Liver (tissue), 8 donors: ENCODE measurements at regions not wholly inside any gene's neighbourhood (a gene's known extent, or its start where the extent isn't known, plus 50 kb on each side); places are given as distances from the start of the nearest gene placed in this dataset.

Source experiments
- DNase-seq: peaks from one replicate; pipeline ENCODE4 v3.0.0-alpha.2; 2017; ENCODE audit warnings: low spot score
- H3K27ac ChIP-seq, 2 donors: one replicate each; pipeline ENCODE4 v1.7.0; 2013; ENCODE audit warnings: inconsistent platforms in 2 of 2, low read length in 2 of 2, control low read depth in 1 of 2, low read depth in 1 of 2, mild to moderate bottlenecking in 1 of 2
- H3K27me3 ChIP-seq, 4 donors: one replicate each; pipeline versions ENCODE4 v1.6.1 to v1.7.0; 2013; ENCODE audit warnings: low read length in 3 of 4, inconsistent platforms in 1 of 4, mild to moderate bottlenecking in 1 of 4, moderate library complexity in 1 of 4; ENCODE audit not compliant: control insufficient read depth in 4 of 4, insufficient read depth in 4 of 4
- H3K36me3 ChIP-seq, 4 donors: one replicate each; pipeline versions ENCODE4 v1.6.1 to v1.7.0; 2013; ENCODE audit warnings: low read length in 3 of 4, mild to moderate bottlenecking in 3 of 4, low read depth in 1 of 4, moderate library complexity in 1 of 4; ENCODE audit not compliant: control insufficient read depth in 4 of 4, insufficient read depth in 3 of 4
- H3K4me1 ChIP-seq, 4 donors: one replicate each; pipeline versions ENCODE4 v1.6.1 to v1.7.0; 2013; ENCODE audit warnings: low read length in 3 of 4, mild to moderate bottlenecking in 3 of 4, moderate library complexity in 1 of 4; ENCODE audit not compliant: control insufficient read depth in 4 of 4, insufficient read depth in 4 of 4
- H3K4me3 ChIP-seq, 3 donors: one replicate each; pipeline versions ENCODE4 v1.6.1 to v1.7.0; 2013; ENCODE audit warnings: low read length in 3 of 3, control low read depth in 1 of 3, low read depth in 1 of 3, mild to moderate bottlenecking in 1 of 3
- H3K9ac ChIP-seq, 2 donors: one replicate each; pipeline ENCODE4 v1.7.0; 2013; ENCODE audit warnings: low read length in 2 of 2, mild to moderate bottlenecking in 2 of 2, moderate library complexity in 2 of 2, control low read depth in 1 of 2, low read depth in 1 of 2
- H3K9me3 ChIP-seq, 4 donors: one replicate each; pipeline versions ENCODE4 v1.6.1 to v1.7.0; 2013; ENCODE audit warnings: low read length in 3 of 4; ENCODE audit not compliant: control insufficient read depth in 4 of 4
- CTCF ChIP-seq: fragments of 150-350 bp; IDR thresholded peaks from 2 replicates; pipeline ENCODE4 v1.5.1; 2017; ENCODE audit warnings: improper control_type of control experiment, low read depth, low read length; ENCODE audit not compliant: missing input control
- EGR1 ChIP-seq, 2 donors: IDR thresholded peaks; 2 replicates each; pipeline ENCODE4 v1.6.1; 2016 to 2018; ENCODE audit warnings: antibody characterized with exemption in 2 of 2, low read depth in 2 of 2
- FOXA1 ChIP-seq: IDR thresholded peaks from 2 replicates; pipeline ENCODE4 v1.6.1; 2016; ENCODE audit warnings: antibody characterized with exemption
- FOXA2 ChIP-seq: IDR thresholded peaks from 2 replicates; pipeline ENCODE4 v1.6.1; 2016; ENCODE audit warnings: antibody characterized with exemption
- HNF4A ChIP-seq, 2 donors: conservative IDR thresholded peaks; 2 replicates each; pipeline ENCODE4 v1.6.1; 2016; ENCODE audit warnings: antibody characterized with exemption in 2 of 2, mild to moderate bottlenecking in 2 of 2
- HNF4G ChIP-seq: IDR thresholded peaks from 2 replicates; pipeline ENCODE4 v1.6.1; 2016; ENCODE audit warnings: antibody characterized with exemption
- JUND ChIP-seq, 2 donors: IDR thresholded peaks; 2 replicates each; pipeline ENCODE4 v1.6.1; 2016; ENCODE audit warnings: antibody characterized with exemption in 2 of 2
- NR2F2 ChIP-seq: IDR thresholded peaks from 2 replicates; pipeline ENCODE4 v1.6.1; 2016; ENCODE audit warnings: antibody characterized with exemption
- RAD21 ChIP-seq, 2 donors: IDR thresholded peaks; 2 replicates each; pipeline ENCODE4 v1.6.1; 2016; ENCODE audit warnings: antibody characterized with exemption in 2 of 2, mild to moderate bottlenecking in 2 of 2
- REST ChIP-seq: IDR thresholded peaks from 2 replicates; pipeline ENCODE4 v1.6.1; 2016; ENCODE audit warnings: antibody characterized with exemption, mild to moderate bottlenecking
- RXRA ChIP-seq, 2 donors: IDR thresholded peaks; 2 replicates each; pipeline ENCODE4 v1.6.1; 2017 to 2018; ENCODE audit warnings: antibody characterized with exemption in 2 of 2, mild to moderate bottlenecking in 1 of 2
- SP1 ChIP-seq: IDR thresholded peaks from 2 replicates; pipeline ENCODE4 v1.6.1; 2018; ENCODE audit warnings: antibody characterized with exemption, mild to moderate bottlenecking
- TAF1 ChIP-seq: conservative IDR thresholded peaks from 2 replicates; pipeline ENCODE4 v1.6.1; 2016; ENCODE audit warnings: antibody characterized with exemption, mild to moderate bottlenecking
- YY1 ChIP-seq: IDR thresholded peaks from 2 replicates; pipeline ENCODE4 v1.6.1; 2016; ENCODE audit warnings: antibody characterized with exemption, mild to moderate bottlenecking
- ZBTB33 ChIP-seq: IDR thresholded peaks from 2 replicates; pipeline ENCODE4 v1.6.1; 2016; ENCODE audit warnings: antibody characterized with exemption
- WGBS: extraction: QIAGEN DNeasy Blood & Tissue Kit; methylation state at CpG from one replicate; pipeline ENCODE4 v1.1.7; 2013; 5-methylcytosine and 5-hydroxymethylcytosine counted together
- TF ChIP-seq, protein P1 (sequence below): IDR thresholded peaks from 2 replicates; pipeline ENCODE4 v1.6.1; 2016; ENCODE audit warnings: antibody characterized with exemption
- TF ChIP-seq, protein P2 (sequence below): IDR thresholded peaks from 2 replicates; pipeline ENCODE4 v1.6.1; 2016; ENCODE audit warnings: antibody characterized with exemption
- donor health status: healthy.
- donor health status: healthy.
- donor health status: healthy.
- donor health status: healthy.
- donor health status: healthy.

DNA sequence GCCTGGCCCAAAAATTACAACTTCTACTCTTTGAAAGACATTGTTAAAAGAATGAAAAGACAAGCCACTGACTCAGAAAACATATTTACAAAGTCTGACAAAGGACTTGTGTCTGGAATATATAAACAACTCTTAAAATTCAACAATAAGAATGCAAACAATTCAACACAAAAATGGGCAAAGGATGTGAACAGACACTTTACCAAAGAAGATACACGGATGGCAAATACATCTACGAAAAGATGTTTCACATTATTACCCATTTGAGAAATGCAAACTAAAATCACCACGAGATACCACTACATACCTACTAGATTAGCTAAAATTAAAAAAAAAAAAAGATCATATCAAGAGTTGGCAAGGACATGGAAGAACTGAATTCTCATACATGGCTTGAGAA lies 80.8 kb upstream of the METRNL start:
- WGBS: 97% methylated on average over 3 of the region's 3 CpGs
- H3K27ac ChIP-seq: no peak overlapping the region
- no peaks in the 10 kb centered on the region for H3K27me3 ChIP-seq
- H3K4me3 ChIP-seq: no peak overlapping the region
- no peaks in the 10 kb centered on the region for H3K36me3 ChIP-seq
- TF ChIP-seq HNF4A (conservative IDR thresholded peaks at IDR 0.05): no peak
- TF ChIP-seq ZBTB33: no peak
- TF ChIP-seq YY1: no peak
- TF ChIP-seq, protein P1, sequence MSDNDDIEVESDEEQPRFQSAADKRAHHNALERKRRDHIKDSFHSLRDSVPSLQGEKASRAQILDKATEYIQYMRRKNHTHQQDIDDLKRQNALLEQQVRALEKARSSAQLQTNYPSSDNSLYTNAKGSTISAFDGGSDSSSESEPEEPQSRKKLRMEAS: no peak
- TF ChIP-seq FOXA2: no peak
- TF ChIP-seq, protein P2, sequence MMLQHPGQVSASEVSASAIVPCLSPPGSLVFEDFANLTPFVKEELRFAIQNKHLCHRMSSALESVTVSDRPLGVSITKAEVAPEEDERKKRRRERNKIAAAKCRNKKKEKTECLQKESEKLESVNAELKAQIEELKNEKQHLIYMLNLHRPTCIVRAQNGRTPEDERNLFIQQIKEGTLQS: no peak
- no peak for TF ChIP-seq RXRA (IDR thresholded peaks at IDR 0.05)
- peaks cover 0 to 4% (median 1%) of the 10 kb centered on the region in 4 donors for H3K9me3 ChIP-seq
- H3K9ac ChIP-seq: no peak overlapping the region
- DNase-seq: no peak
- no peaks in the 10 kb centered on the region for H3K4me1 ChIP-seq

GRCh38 chr17:83000738-83001137 lies 78.7 kb upstream of the METRNL start:
- Histone ChIP-seq H3K9ac (no peak overlapping the region), H3K36me3 (peaks cover 0 to 3% (median 0%) of the 10 kb centered on the region in 4 donors), H3K4me1 (no peaks in the 10 kb centered on the region), H3K4me3 (no peak overlapping the region), H3K9me3 (peaks cover 0 to 4% (median 1%) of the 10 kb centered on the region in 4 donors), H3K27me3 (no peaks in the 10 kb centered on the region), H3K27ac (no peak overlapping the region)
- no peak for TF ChIP-seq NR2F2
- no peak for TF ChIP-seq SP1
- no peak for TF ChIP-seq REST
- no peak for TF ChIP-seq JUND (IDR thresholded peaks at IDR 0.05)
- no peak for TF ChIP-seq CTCF
- no peak for TF ChIP-seq FOXA1
- TF ChIP-seq EGR1 (IDR thresholded peaks at IDR 0.05; ENCODE audit: low read depth in 2 of 2): no peak
- TF ChIP-seq, protein P1: no peak
- no peak for TF ChIP-seq TAF1
- TF ChIP-seq RAD21 (IDR thresholded peaks at IDR 0.05): no peak
- TF ChIP-seq, protein P2: no peak
- TF ChIP-seq RXRA (IDR thresholded peaks at IDR 0.05): no peak
- TF ChIP-seq HNF4G: no peak
- no peak for TF ChIP-seq HNF4A (conservative IDR thresholded peaks at IDR 0.05)
- WGBS: 80% methylated on average over 6 of the region's 6 CpGs
- no peak for DNase-seq
